Calu3 (cell line): ENCODE measurements at regions not wholly inside any gene's neighbourhood (a gene's known extent, or its start where the extent isn't known, plus 50 kb on each side); places are given as distances from the start of the nearest gene placed in this dataset.

Experiments used
- BruUV-seq: library from RNA; stranded (reverse); fragments of 400-500 nt; replicated peaks from 2 replicates; lab custom pipeline; 2021; lab: Mats Ljungman, UMichigan
- CTCF ChIA-PET: fragments of 300-600 bp; sonication (Branson Sonifier 250); formaldehyde crosslinking; loops from one replicate; lab custom pipeline; 2022; ENCODE audit warnings: antibody characterized with exemption; lab: Charles Lee
- DNase-seq: peaks from one replicate; pipeline ENCODE4 v3.0.0; 2022
- H3K27ac Mint-ChIP-seq: one replicate; pipeline ENCODE4 v1.8.0; 2022; ENCODE audit warnings: mixed read lengths; ENCODE audit not compliant: unreplicated experiment
- H3K27me3 Mint-ChIP-seq: one replicate; pipeline ENCODE4 v1.8.0; 2022; ENCODE audit warnings: mixed read lengths; ENCODE audit not compliant: unreplicated experiment
- H3K36me3 Mint-ChIP-seq: one replicate; pipeline ENCODE4 v1.8.0; 2022; ENCODE audit warnings: mild to moderate bottlenecking, moderate library complexity, mixed read lengths; ENCODE audit not compliant: insufficient read depth, unreplicated experiment
- H3K4me1 Mint-ChIP-seq: one replicate; pipeline ENCODE4 v1.8.0; 2022; ENCODE audit warnings: mild to moderate bottlenecking, low read depth, mixed read lengths; ENCODE audit not compliant: unreplicated experiment
- H3K4me3 Mint-ChIP-seq: one replicate; pipeline ENCODE4 v1.8.0; 2022; ENCODE audit warnings: mild to moderate bottlenecking, low read depth, moderate library complexity, mixed read lengths; ENCODE audit not compliant: unreplicated experiment
- H3K9me3 Mint-ChIP-seq: one replicate; pipeline ENCODE4 v1.8.0; 2022; ENCODE audit warnings: low read depth, mixed read lengths; ENCODE audit not compliant: unreplicated experiment
- intact Hi-C: fragments of 100-400 bp; cut with micrococcal nuclease; formaldehyde crosslinking; loops from one replicate; pipeline ENCODE4 v1.10.0; 2022; ENCODE audit not compliant: unreplicated experiment
- TF ChIP-seq, protein P1 (sequence below): fragments of 200-600 bp; IDR thresholded peaks from one replicate; pipeline ENCODE4 v1.8.0; 2022; ENCODE audit warnings: antibody characterized with exemption; ENCODE audit not compliant: unreplicated experiment

DNA sequence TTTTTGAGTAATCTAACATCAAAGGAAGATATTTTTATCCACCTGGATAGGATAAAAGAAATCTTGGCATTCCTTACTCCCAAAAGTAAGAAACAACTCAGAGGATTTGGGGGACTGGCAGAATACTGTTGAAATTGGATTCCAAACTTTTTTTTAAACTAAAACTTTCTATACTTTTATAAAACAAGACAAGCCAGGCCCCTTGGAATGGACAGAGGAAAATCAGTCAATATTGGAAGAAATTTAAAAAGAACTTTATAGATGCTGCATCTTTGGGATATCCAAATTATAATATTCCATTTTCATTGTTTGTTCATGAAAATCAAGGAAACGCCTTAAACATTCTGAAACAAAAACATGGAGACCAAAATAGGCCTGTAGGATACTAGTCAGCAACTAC, 147.6 kb upstream of the PIEZO2 start:
- TF ChIP-seq, protein P1, sequence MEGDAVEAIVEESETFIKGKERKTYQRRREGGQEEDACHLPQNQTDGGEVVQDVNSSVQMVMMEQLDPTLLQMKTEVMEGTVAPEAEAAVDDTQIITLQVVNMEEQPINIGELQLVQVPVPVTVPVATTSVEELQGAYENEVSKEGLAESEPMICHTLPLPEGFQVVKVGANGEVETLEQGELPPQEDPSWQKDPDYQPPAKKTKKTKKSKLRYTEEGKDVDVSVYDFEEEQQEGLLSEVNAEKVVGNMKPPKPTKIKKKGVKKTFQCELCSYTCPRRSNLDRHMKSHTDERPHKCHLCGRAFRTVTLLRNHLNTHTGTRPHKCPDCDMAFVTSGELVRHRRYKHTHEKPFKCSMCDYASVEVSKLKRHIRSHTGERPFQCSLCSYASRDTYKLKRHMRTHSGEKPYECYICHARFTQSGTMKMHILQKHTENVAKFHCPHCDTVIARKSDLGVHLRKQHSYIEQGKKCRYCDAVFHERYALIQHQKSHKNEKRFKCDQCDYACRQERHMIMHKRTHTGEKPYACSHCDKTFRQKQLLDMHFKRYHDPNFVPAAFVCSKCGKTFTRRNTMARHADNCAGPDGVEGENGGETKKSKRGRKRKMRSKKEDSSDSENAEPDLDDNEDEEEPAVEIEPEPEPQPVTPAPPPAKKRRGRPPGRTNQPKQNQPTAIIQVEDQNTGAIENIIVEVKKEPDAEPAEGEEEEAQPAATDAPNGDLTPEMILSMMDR: no peak
- peaks cover 80% of the 10 kb centered on the region for H3K27me3 Mint-ChIP-seq
- H3K4me3 Mint-ChIP-seq: no peak overlapping the region
- no peak overlapping the region for H3K27ac Mint-ChIP-seq
- intact Hi-C loops: no loop called here
- no TSS peak for BruUV-seq
- H3K36me3 Mint-ChIP-seq: no peaks in the 10 kb centered on the region
- H3K9me3 Mint-ChIP-seq: peaks cover 3% of the 10 kb centered on the region
- no peak for DNase-seq
- H3K4me1 Mint-ChIP-seq: no peaks in the 10 kb centered on the region
- CTCF ChIA-PET: no interaction called here

DNA sequence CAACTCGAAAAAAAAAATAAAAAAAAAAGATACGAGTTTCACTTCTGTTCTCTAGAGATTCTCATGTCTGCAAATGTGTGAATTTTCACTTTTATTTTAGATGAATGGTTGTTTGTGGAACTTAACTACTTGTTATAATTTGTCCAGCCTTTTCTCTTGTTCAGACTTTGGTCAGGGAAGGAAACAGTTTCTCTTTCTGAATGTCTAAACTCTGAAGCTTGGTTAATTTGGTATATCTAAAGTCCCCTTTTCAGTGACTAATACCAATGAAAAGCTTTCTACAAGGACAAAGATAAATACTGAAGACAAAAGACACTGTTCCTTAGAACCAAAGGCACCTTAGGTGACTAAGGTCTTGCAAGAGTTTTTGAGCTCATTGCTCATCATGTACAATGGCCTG, 144.4 kb upstream of the PIEZO2 start:
- H3K4me1 Mint-ChIP-seq: no peaks in the 10 kb centered on the region
- no TSS peak for BruUV-seq
- intact Hi-C loops: no loop called here

DNA sequence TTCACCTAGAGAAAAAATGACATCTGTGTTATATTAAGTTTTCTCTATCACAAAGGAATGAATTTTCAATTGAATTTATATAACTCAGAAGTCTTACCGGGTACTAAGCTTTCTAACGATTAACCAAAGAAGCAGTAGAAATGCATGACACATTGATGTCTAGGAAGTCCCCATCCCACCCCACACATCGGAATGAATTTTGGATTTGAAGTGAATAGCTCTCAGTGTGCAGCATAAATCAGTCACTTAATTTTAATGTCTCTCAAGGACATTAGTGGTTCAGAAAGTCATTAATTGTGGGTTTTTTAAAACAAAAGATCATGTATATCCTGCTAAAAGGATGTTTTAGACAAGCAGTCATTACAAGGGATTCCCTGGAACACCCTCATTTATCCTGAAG, 141.4 kb upstream of the PIEZO2 start:
- peaks cover 64% of the 10 kb centered on the region for H3K27me3 Mint-ChIP-seq

More for the DNA sequence above, 144.4 kb upstream of the PIEZO2 start:
- TF ChIP-seq, protein P1: no peak
- H3K9me3 Mint-ChIP-seq: no peaks in the 10 kb centered on the region
- no peak for DNase-seq
- H3K36me3 Mint-ChIP-seq: no peaks in the 10 kb centered on the region
- H3K27ac Mint-ChIP-seq: no peak overlapping the region
- CTCF ChIA-PET: interaction anchor here (0.8 kb wide), 1 partner anchor 292 kb away, joined by 7 read pairs; no protein-coding TSS in a partner anchor
- H3K4me3 Mint-ChIP-seq: no peak overlapping the region
- peaks cover 76% of the 10 kb centered on the region for H3K27me3 Mint-ChIP-seq

DNA sequence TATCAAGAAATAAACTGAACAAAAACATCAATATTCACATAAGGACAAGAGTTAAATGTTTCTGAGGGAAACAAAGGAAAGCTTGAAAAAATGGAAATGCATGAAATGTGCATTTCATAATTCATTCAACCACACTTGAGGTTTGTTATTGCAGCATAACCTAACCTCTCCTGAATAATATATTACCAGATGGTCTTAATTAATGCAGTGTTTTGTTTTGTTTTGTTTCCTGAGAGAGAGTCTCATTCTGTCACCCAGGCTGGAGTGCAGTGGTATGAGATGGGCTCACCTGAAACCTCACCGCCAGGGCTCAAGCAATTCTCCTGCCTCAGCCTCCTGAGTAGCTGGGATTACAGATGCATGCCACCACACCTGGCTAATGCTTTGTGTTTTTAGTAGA, 139.9 kb upstream of the PIEZO2 start:
- H3K4me1 Mint-ChIP-seq: no peaks in the 10 kb centered on the region
- TF ChIP-seq, protein P1: no peak
- intact Hi-C loops: no loop called here
- BruUV-seq: no TSS peak
- H3K27me3 Mint-ChIP-seq: peaks cover 59% of the 10 kb centered on the region
- no peak overlapping the region for H3K27ac Mint-ChIP-seq
- H3K9me3 Mint-ChIP-seq: no peaks in the 10 kb centered on the region
- DNase-seq: no peak
- H3K4me3 Mint-ChIP-seq: no peak overlapping the region
- CTCF ChIA-PET: no interaction called here
- H3K36me3 Mint-ChIP-seq: no peaks in the 10 kb centered on the region

More for the DNA sequence above, 141.4 kb upstream of the PIEZO2 start:
- Mint-ChIP-seq H3K9me3 (no peaks in the 10 kb centered on the region), H3K27ac (no peak overlapping the region), H3K4me3 (no peak overlapping the region), H3K4me1 (no peaks in the 10 kb centered on the region), H3K36me3 (no peaks in the 10 kb centered on the region)
- TF ChIP-seq, protein P1: no peak
- intact Hi-C loops: no loop called here
- CTCF ChIA-PET: no interaction called here
- BruUV-seq: no TSS peak
- DNase-seq: no peak
